Endothelial cell of hepatic sinusoid (primary cell): ENCODE measurements at regions not wholly inside any gene's neighbourhood (a gene's known extent, or its start where the extent isn't known, plus 50 kb on each side); places are given as distances from the start of the nearest gene placed in this dataset.

ENCODE experiments used
- in situ Hi-C: cut with HindIII; loops from 2 replicates; pipeline ENCODE4 v1.10.0; 2017; ENCODE audit warnings: low sequenced_read_pairs

GRCh38 chr6:7468382-7469081 lies 72.9 kb upstream of the DSP start:
- in situ Hi-C loops, result no loop called here

DNA sequence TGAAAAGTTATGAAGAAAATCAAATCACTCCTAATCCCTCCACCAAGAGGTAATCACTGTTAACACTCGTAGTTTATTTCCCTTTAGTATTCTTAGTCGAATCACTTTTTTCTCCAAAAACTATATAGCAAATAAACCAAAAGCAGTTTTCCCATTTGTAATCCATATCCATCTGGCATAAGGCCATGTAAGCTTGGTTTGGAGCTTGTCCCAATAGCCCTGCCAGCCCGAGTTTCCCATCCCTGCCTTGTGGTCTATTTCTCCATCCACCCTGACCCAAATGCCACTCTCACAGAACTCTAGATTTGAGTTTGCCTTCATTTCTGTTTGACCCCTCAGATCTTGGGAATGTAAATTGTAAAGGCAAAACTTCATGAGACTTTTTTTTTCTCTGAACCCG lies 71.8 kb upstream of the DSP start:
- in situ Hi-C loops, result no loop called here

DNA sequence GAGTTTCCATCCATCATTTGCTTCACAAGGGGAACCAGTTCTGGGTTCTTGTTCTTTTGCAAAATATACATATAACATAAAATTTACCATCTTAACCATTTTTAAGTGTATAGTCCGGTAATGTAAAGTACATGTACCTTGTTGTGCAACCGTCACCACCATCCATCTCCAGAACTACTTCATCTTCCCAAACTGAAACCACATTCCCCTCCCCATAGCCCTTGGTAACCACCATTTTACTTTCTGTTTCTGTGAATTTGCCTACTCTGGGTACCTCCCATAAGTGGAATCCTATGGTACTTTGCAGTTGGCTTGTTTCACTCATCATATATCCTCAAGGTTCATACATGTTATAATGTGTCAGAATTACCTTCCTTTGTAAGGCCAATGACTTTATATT lies 70.3 kb upstream of the DSP start:
- in situ Hi-C loops, result no loop called here

DNA sequence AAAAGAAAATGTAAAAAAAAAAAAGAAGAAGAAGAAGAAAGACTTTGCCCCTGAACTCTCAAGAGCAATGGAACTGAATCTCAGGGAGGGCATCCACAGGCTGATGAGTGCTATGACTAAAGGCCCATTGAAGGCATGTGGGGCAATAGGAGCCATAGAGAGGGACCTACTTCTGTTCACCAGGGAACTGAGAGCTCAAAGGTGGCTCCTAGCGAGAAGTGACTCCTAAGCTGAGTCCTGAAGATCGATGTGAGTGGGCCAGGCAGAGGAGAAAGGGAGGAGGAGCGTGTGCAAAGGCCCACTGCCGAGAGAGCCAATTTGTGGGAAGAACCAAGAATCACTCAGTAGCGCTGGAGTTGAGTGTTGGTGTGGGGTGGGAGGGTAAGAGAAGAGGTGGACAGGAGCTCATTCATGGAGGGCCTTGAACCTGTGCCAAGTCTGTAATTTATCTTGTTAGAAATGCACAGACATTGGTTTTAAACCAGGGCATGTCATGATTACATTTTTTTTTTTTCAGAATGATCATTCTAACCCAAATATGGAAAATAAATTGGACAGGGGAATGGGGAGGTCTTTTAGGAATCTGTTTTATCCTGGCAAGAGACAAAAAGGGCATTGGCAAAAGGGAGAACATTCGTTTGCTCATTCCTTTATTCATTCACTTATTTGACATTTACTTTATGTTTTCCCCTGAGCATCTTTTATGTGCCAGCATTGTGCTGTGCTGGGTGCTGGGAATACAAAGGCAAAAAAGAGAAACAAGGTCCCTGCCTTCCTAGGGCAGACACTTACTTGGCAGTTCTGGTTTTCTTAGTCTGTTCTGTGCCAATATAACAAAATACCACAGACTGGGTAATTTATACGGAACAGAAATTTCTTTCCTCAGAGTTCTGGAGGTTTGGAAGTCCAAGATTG lies 67.4 kb upstream of the DSP start:
- in situ Hi-C loops, result no loop called here

- in situ Hi-C loops, result no loop called here
Observed at GRCh38 chr6:7475081-7475480, 66.4 kb upstream of the DSP start.

- in situ Hi-C loops, result no loop called here
Observed at GRCh38 chr6:7479801-7480266, 61.6 kb upstream of the DSP start.

DNA sequence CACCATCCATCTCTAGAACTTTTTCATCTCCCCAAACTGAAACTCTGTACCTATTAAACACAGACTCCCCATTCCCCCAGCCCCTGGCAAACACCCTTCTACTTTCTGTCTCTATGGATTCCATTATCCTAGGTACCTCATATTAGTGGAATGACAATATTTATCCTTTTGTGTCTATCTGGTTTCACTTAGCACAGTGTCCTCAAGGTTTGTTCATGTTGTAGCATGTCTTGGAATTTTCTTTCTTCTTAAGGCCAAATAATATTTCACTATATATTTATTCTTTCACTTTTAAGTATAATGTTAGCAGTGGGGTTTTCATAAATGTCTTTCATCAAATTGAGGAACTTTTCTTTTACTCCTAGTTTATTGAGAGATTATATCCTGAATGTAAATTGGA lies 56.8 kb upstream of the DSP start:
- in situ Hi-C loops, result loop anchor here (5.0 kb wide), 2 partner anchors 43 to 73 kb away; no protein-coding TSS in a partner anchor

DNA sequence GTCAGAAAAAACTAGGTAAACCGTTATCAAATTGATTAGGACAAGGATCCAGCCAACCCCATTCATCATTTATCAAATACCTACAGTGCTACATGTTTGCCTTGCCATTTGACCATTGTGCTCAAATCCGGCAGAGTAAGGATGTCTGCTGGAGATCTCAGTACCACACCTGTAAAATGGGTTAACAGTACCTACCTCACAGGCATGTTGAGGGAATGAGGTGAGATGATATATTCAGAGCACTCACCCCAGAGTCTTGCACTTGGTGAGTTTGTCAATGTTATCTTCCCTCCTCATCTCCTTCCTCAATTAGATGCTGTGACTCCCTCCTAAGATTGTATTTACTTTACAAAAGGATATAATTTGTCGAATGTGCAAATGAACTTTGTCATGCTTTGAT lies 54.5 kb upstream of the DSP start:
- in situ Hi-C loops, result loop anchor here (5.0 kb wide), 2 partner anchors 40 to 70 kb away; no protein-coding TSS in a partner anchor

DNA sequence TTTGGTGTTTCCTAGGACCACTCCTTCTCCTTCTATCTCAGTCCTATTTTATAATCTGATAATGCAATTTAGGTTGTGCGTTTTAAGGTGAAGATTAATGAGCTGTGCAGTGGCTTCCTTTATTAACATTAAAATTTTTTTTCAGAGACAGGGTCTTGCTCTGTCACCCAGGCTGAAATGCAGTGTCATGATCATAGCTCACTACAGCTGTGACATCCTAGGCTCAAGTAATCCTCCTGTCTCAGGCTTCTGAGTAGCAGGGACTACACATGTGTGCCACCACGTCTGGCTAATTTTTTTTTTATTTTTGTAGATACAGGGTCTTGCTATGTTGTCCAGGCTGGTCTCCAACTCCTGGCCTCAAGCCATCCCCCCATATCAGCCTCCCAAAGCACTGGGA lies 53.0 kb upstream of the DSP start:
- in situ Hi-C loops, result loop anchor here (5.0 kb wide), 2 partner anchors 39 to 69 kb away; no protein-coding TSS in a partner anchor

DNA sequence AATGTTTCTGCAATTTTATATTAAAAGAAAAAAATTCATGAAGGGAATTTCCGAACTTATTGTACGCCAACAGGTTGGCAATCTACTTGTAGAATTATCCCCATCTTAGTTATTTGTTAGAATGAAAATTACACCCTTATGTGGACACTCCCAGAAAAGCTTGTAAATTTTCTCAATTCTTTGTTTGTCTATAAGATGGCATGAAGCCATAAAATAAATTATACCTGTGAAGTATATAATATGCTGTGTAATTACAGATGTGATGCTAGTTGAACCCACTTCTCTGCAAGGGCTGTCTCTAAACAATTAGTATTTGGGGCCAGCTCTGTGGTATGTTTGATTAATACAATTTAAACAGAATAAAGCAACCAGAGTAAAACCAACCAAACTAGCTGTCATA lies 52.1 kb upstream of the DSP start:
- in situ Hi-C loops, result loop anchor here (5.0 kb wide), 2 partner anchors 38 to 68 kb away; no protein-coding TSS in a partner anchor
